HepG2 (cell line): ENCODE measurements at regions not wholly inside any gene's neighbourhood (a gene's known extent, or its start where the extent isn't known, plus 50 kb on each side); places are given as distances from the start of the nearest gene placed in this dataset.

Experiments used
- ATAC-seq: fragments of 200-7000 bp; cut with Tn5 transposase; 3 replicates; pipeline ENCODE4 v1.9.1; 2020; ENCODE audit warnings: mild to moderate bottlenecking, moderate library complexity
- BruUV-seq: library from RNA; stranded (reverse); fragments of 400-500 nt; replicated peaks from 2 replicates; lab custom pipeline; 2021; lab: Mats Ljungman, UMichigan
- CTCF ChIA-PET: fragments of 300-600 bp; formaldehyde crosslinking; extraction: SDS; loops from one replicate; lab custom pipeline; 2021; ENCODE audit warnings: low total read pairs, inconsistent platforms, low intra/inter-chr PET ratio; lab: Yijun Ruan, JAX
- POLR2A ChIA-PET: fragments of 350-600 bp; sonication (Branson Sonifier 250); formaldehyde crosslinking; loops from one replicate; lab custom pipeline; 2020; ENCODE audit warnings: antibody characterized with exemption, inconsistent platforms; lab: Yijun Ruan, JAX
- DNase-seq: peaks from one replicate; pipeline ENCODE4 v3.0.0-alpha.2; 2015; ENCODE audit warnings: low spot score
- FAIRE-seq: peaks from 3 replicates; lab custom pipeline; 2011; peaks lifted over from hg19 to GRCh38; lab: Jason Lieb, UNC
- H2AFZ ChIP-seq: one replicate; pipeline ENCODE4 v1.6.1; 2011; ENCODE audit warnings: low read length, inconsistent platforms
- H3K27ac ChIP-seq: fragments of 300-600 bp; 3 replicates; pipeline ENCODE4 v1.8.0; 2011; ENCODE audit warnings: mixed run types, mild to moderate bottlenecking, mixed read lengths, low read length, inconsistent platforms; ENCODE audit not compliant: insufficient read depth; ENCODE audit errors: extremely low read length
- H3K27me3 ChIP-seq, 2 experiments: fragments of 200-600 bp in 1 of 2; 2 replicates in 1 of 2; 3 replicates in 1 of 2; pipeline versions ENCODE4 v1.6.0 to v1.8.0; 2011; ENCODE audit warnings: low read length in 2 of 2, mild to moderate bottlenecking in 2 of 2, moderate library complexity in 2 of 2, inconsistent platforms in 1 of 2; ENCODE audit not compliant: insufficient read depth in 2 of 2, control insufficient read depth in 1 of 2
- H3K36me3 ChIP-seq, 2 experiments: fragments of 200-600 bp in 1 of 2; replicated peaks in 1 of 2; 2 replicates in 1 of 2; 3 replicates in 1 of 2; pipeline versions ENCODE4 v1.5.1 to v1.8.0; 2011; ENCODE audit warnings: low read length in 2 of 2, inconsistent platforms in 1 of 2; ENCODE audit not compliant: insufficient read depth in 2 of 2, control insufficient read depth in 1 of 2
- H3K4me1 ChIP-seq: 2 replicates; pipeline ENCODE4 v1.5.1; 2012; ENCODE audit warnings: low read length, inconsistent platforms; ENCODE audit not compliant: insufficient read depth
- H3K4me2 ChIP-seq: 2 replicates; pipeline ENCODE4 v1.6.0; 2011; ENCODE audit warnings: low read depth, low read length, inconsistent platforms
- H3K4me3 ChIP-seq, 3 experiments: fragments of 200-600 bp in 1 of 3; sonication (generic), shearing (Covaris generic) in 1 of 3; replicated peaks in 1 of 3; 2 replicates each; pipeline ENCODE4 v1.5.1; 2011 to 2016; ENCODE audit warnings: low read length in 3 of 3, inconsistent platforms in 2 of 3, low read depth in 2 of 3, mild to moderate bottlenecking in 2 of 3, control low read depth in 1 of 3, mixed read lengths in 1 of 3; ENCODE audit not compliant: insufficient read depth in 1 of 3
- H3K79me2 ChIP-seq: one replicate; pipeline ENCODE4 v1.6.1; 2011; ENCODE audit warnings: low read length, inconsistent platforms; ENCODE audit not compliant: insufficient read depth
- H3K9ac ChIP-seq: 2 replicates; pipeline ENCODE4 v1.6.0; 2011; ENCODE audit warnings: mild to moderate bottlenecking, low read depth, low read length, inconsistent platforms; ENCODE audit not compliant: insufficient read depth
- H3K9me3 ChIP-seq: 2 replicates; pipeline ENCODE4 v1.5.1; 2012; ENCODE audit warnings: mild to moderate bottlenecking, low read length
- H4K20me1 ChIP-seq: 2 replicates; pipeline ENCODE4 v1.6.0; 2011; ENCODE audit warnings: inconsistent platforms, mild to moderate bottlenecking, low read length, moderate library complexity; ENCODE audit not compliant: insufficient read depth
- ARHGAP35 ChIP-seq: sonication (generic); formaldehyde crosslinking; IDR thresholded peaks from 2 replicates; pipeline ENCODE4 v1.9.0; 2022; ENCODE audit warnings: mild to moderate bottlenecking, inconsistent platforms, moderate library complexity, missing genetic modification reagents, borderline replicate concordance
- GMEB1 ChIP-seq: sonication (generic); formaldehyde crosslinking; IDR thresholded peaks from 2 replicates; pipeline ENCODE4 v1.5.1; 2020; ENCODE audit warnings: missing genetic modification reagents, mild to moderate bottlenecking, borderline replicate concordance
- LCORL ChIP-seq, 2 experiments: fragments of 450-650 bp in 1 of 2; sonication (generic) in 1 of 2; formaldehyde crosslinking in 1 of 2; IDR thresholded peaks; 2 replicates each; pipeline versions ENCODE4 v1.5.0 to v1.6.1; 2017 to 2020; ENCODE audit warnings: antibody characterized with exemption in 1 of 2, missing genetic modification reagents in 1 of 2
- PCBP2 ChIP-seq: fragments of 200-400 bp; formaldehyde crosslinking; optimal IDR thresholded peaks from 2 replicates; pipeline ENCODE3; 2018; ENCODE audit warnings: low read length, low read depth; ENCODE audit not compliant: poor library complexity, severe bottlenecking
- ZFP90 ChIP-seq: sonication (generic); formaldehyde crosslinking; IDR thresholded peaks from 2 replicates; pipeline ENCODE4 v1.8.0; 2022; ENCODE audit warnings: missing genetic modification reagents, mild to moderate bottlenecking, inconsistent platforms, borderline replicate concordance
- ZNF558 ChIP-seq: sonication (generic); formaldehyde crosslinking; IDR thresholded peaks from 2 replicates; pipeline ENCODE4 v1.9.0; 2022; ENCODE audit warnings: mild to moderate bottlenecking, missing genetic modification reagents, borderline replicate concordance
- ZNF589 ChIP-seq: sonication (generic); formaldehyde crosslinking; conservative IDR thresholded peaks from 2 replicates; pipeline ENCODE4 v1.8.0; 2022; ENCODE audit warnings: mild to moderate bottlenecking, moderate library complexity, missing genetic modification reagents
- ZNF7 ChIP-seq: IDR thresholded peaks from 2 replicates; pipeline ENCODE4 v1.6.1; 2016; ENCODE audit warnings: missing biosample characterization, missing genetic modification reagents
- ZNF850 ChIP-seq: sonication (generic); formaldehyde crosslinking; conservative IDR thresholded peaks from 2 replicates; pipeline ENCODE4 v1.9.0; 2021; ENCODE audit warnings: mild to moderate bottlenecking, missing genetic modification reagents
- WGBS: methylation state at CpG from one replicate; pipeline ENCODE4 v1.1.6; 2017; ENCODE audit warnings: low lambda C conversion rate; 5-methylcytosine and 5-hydroxymethylcytosine counted together
- in situ Hi-C: cut with HindIII; loops from 2 replicates; pipeline ENCODE4 v1.10.0; 2017; ENCODE audit warnings: low pct_unique_long_range_greater_than_20kb; ENCODE audit not compliant: extremely low pct_ligation_motif_present
- intact Hi-C: fragments of 100-400 bp; cut with micrococcal nuclease; formaldehyde crosslinking; loops from one replicate; pipeline ENCODE4 v1.10.0; 2022; ENCODE audit not compliant: unreplicated experiment

GRCh38 chr16:9345880-9346279, 254.4 kb downstream of the HAPSTR1 start:
- ChIA-PET CTCF (no interaction called here), POLR2A (no interaction called here)
- in situ Hi-C loops: no loop called here
- no peak overlapping the region for H3K4me3 ChIP-seq
- intact Hi-C loops: no loop called here
- H3K27ac ChIP-seq: no peak overlapping the region
- TF ChIP-seq GMEB1 (CRISPR knock-in tag) (no peak), ZNF589 (CRISPR knock-in tag) (no peak), PCBP2 (no peak), ZFP90 (CRISPR knock-in tag) (no peak), ZNF850 (CRISPR knock-in tag) (no peak), ZNF558 (CRISPR knock-in tag) (no peak), ZNF7 (CRISPR knock-in tag) (no peak), LCORL (IDR thresholded peaks at IDR 0.05) (no peak), LCORL (CRISPR knock-in tag; IDR thresholded peaks at IDR 0.05) (no peak), ARHGAP35 (CRISPR knock-in tag) (no peak)
- DNase-seq (no peak), ATAC-seq (no peak), FAIRE-seq (no peak)
- H3K79me2 ChIP-seq: no peaks in the 10 kb centered on the region
- no peaks in the 10 kb centered on the region; a peak in 1 of 5 replicates for H3K27me3 ChIP-seq
- H3K9me3 ChIP-seq: peaks cover 10% of the 10 kb centered on the region
- H3K4me2 ChIP-seq: no peak overlapping the region
- WGBS: 0% methylated on average over 1 of the region's 1 CpG
- H3K36me3 ChIP-seq: no peaks in the 10 kb centered on the region
- H3K9ac ChIP-seq: no peak overlapping the region
- no peaks in the 10 kb centered on the region for H3K4me1 ChIP-seq
- no peak overlapping the region for H2AFZ ChIP-seq
- no TSS peak for BruUV-seq
- H4K20me1 ChIP-seq: no peaks in the 10 kb centered on the region
